GM20000 (cell line): ENCODE measurements at regions not wholly inside any gene's neighbourhood (a gene's known extent, or its start where the extent isn't known, plus 50 kb on each side); places are given as distances from the start of the nearest gene placed in this dataset.

Experiments used
- DNase-seq: peaks from one replicate; pipeline ENCODE4 v3.0.0; 2012; ENCODE audit warnings: low spot score
- TF ChIP-seq, protein P1 (sequence below): IDR thresholded peaks from 2 replicates; pipeline ENCODE4 v1.5.1; 2012; ENCODE audit warnings: mild to moderate bottlenecking, control low read depth; ENCODE audit errors: extremely low read depth, missing control alignments

GRCh38 chr12:125473501-125473900, 408.3 kb downstream of the AACS start:
- TF ChIP-seq, protein P1, sequence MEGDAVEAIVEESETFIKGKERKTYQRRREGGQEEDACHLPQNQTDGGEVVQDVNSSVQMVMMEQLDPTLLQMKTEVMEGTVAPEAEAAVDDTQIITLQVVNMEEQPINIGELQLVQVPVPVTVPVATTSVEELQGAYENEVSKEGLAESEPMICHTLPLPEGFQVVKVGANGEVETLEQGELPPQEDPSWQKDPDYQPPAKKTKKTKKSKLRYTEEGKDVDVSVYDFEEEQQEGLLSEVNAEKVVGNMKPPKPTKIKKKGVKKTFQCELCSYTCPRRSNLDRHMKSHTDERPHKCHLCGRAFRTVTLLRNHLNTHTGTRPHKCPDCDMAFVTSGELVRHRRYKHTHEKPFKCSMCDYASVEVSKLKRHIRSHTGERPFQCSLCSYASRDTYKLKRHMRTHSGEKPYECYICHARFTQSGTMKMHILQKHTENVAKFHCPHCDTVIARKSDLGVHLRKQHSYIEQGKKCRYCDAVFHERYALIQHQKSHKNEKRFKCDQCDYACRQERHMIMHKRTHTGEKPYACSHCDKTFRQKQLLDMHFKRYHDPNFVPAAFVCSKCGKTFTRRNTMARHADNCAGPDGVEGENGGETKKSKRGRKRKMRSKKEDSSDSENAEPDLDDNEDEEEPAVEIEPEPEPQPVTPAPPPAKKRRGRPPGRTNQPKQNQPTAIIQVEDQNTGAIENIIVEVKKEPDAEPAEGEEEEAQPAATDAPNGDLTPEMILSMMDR = no peak
- DNase-seq = no peak

GRCh38 chr12:125487336-125487735, 422.1 kb downstream of the AACS start:
- TF ChIP-seq, protein P1 = no peak
- no peak for DNase-seq

DNA sequence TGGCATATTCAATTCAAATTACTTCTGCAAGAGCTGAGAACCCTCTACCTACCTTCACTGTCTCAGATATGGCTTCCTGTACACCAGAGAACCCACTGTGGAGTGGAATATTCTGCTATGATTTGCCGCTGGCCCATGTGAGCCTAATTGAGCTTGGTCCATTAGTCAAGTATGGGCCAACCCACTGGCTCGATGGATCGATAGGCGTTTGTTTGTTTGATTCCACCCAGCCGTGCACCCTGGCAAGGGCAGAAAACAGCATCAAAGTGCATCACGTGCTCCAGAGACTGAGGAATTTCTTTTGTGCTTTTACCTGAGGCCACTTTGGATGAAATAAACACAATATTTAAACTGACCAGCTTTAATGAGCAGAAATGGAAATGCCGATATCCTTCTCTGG, 426.3 kb downstream of the AACS start:
- no peak for DNase-seq
- TF ChIP-seq, protein P1 = no peak

DNA sequence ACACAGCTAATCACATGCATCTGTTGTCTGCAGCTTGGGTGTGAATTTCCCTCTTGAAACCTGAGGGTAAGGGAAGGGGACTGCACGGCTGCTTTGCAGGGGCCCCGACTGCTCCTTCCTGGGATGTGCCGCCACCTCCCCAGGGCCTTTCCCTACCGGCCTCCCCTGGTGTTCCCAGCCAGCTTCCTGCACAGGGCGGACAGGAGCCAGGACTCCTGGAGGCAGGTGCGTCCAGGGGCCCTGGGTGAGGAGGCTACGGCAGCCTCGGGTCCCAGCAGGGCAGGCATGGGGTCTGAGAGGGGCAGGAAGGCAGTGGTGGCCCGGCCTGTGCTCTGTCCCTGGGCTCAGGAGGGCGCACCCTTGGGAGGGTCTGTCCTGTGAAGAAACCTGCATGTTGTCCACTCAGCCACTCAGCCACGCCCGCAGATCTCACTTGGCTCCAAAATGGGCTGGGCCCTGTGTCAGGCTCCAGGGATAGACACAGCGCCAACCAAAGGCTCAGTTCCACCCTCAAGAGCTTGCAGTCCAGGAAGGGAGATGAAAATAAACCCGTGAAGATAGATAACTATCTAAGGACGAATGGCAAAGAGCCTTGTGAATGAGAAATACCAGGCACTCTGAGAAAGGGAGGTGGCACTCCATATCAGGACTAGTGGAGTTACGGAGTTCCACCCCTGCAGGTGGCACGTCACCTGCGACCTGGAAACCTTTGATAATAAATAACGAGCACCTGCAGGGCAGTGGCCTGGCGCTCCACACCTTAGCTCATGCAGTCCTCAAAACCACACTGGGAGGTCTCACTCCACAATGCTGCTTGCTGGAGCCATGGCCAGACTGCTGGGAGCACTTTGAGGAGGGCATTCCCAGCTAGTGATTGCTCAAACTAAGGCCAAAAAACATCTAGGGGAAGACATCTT, 427.4 kb downstream of the AACS start:
- DNase-seq = no peak
- TF ChIP-seq, protein P1 = no peak

DNA sequence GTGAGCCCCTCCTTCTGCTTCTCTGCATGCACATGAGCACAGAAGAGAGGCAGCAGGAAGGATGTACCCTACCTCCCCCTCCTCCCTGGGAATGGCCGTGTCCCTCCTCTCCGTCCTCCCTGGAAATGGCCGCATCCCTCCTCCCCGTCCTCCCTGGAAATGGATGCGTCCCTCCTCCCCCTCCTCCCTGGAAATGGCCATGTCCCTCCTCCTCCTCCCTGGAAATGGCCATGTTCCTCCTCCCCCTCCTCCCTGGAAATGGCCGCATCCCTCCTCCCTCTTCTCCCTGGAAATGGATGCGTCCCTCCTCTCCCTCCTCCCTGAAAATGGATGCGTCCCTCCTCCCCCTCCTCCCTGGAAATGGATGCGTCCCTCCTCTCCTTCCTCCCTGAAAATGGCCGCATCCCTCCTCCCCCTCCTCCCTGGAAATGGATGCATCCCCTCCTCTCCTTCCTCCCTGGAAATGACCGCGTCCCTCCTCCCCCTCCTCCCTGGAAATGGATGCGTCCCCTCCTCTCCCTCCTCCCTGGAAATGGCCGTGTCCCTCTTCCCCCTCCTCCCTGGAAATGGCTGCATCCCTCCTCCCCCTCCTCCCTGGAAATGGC, 428.6 kb downstream of the AACS start:
- no peak for DNase-seq

GRCh38 chr12:125503128-125503527, 437.9 kb downstream of the AACS start:
- DNase-seq = no peak
- TF ChIP-seq, protein P1 = no peak

More for the DNA sequence above, 428.6 kb downstream of the AACS start:
- TF ChIP-seq, protein P1 = no peak

- TF ChIP-seq, protein P1 = no peak
Measured at GRCh38 chr12:125509195-125509594, 444.0 kb downstream of the AACS start.

More at GRCh38 chr12:125509195-125509594, 444.0 kb downstream of the AACS start:
- DNase-seq = no peak
